SH-SY5Y (cell line): ENCODE measurements at regions not wholly inside any gene's neighbourhood (a gene's known extent, or its start where the extent isn't known, plus 50 kb on each side); places are given as distances from the start of the nearest gene placed in this dataset.

ENCODE experiments used
- GATA2 ChIP-seq: IDR thresholded peaks from 2 replicates; pipeline ENCODE4 v1.6.1; 2011; ENCODE audit warnings: mild to moderate bottlenecking, low read depth, low read length
- GATA3 ChIP-seq: IDR thresholded peaks from 2 replicates; pipeline ENCODE4 v1.6.1; 2011; ENCODE audit warnings: low read depth, mild to moderate bottlenecking, low read length, moderate library complexity

DNA sequence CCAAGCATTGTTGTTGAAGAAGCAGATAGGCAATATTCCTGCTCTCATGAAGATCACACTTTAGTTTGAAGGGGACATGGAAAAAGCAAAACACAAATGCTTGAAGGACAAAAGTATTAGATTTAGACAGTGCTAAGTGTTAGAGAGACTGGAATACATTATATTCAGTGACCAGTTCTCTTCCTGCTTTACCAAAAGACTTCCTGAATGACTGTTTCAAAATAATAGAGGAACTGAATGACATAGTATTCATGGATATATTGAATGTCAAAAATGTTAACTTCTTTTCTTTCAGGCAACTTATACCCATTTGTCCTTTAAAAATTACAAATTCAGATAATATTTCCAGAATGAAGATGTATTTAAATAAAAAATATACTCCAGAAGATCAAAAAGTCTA is 178.0 kb upstream of the IVNS1ABP start:
- no peak for TF ChIP-seq GATA2
- no peak for TF ChIP-seq GATA3
